ENCODE measurements at regions not wholly inside any gene's neighbourhood (a gene's known extent, or its start where the extent isn't known, plus 50 kb on each side); places are given as distances from the start of the nearest gene placed in this dataset.

DNA sequence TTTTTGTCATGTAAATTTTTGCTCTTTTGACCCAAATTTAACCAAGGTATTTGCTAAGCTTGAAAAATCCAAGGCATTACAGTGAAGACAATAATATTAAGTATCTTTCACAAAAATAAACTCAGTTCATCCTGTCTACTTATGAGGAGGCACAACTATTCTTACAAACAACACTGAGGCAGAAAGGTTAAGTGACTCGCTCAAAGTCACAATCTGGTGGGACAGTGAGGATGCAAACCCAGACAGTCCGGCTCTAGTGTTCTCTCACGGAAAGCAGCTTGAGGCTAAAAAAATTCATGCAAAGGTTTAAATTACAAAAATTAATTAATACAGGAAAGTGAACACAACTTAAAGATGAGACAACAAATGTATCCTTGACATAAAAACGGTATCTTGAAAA is 125.3 kb downstream of the SIPA1L2 start:
- TF ChIP-seq POLR2A (IDR thresholded peaks at IDR 0.05; ENCODE audit: low read depth, low read length) (no peak), POLR2AphosphoS5 (IDR thresholded peaks at IDR 0.05; ENCODE audit: low read depth, low read length) (no peak), TAF1 (IDR thresholded peaks at IDR 0.05; ENCODE audit: low read depth, low read length) (no peak), POU2F2 (IDR thresholded peaks at IDR 0.05; ENCODE audit: low read depth, low read length) (no peak), PAX5 (IDR thresholded peaks at IDR 0.05; ENCODE audit: insufficient read depth, low read length, severe bottlenecking) (no peak)
